SKM-1 treated with dmso at 0.1 percent for 144 hours (cell line): ENCODE measurements at regions not wholly inside any gene's neighbourhood (a gene's known extent, or its start where the extent isn't known, plus 50 kb on each side); places are given as distances from the start of the nearest gene placed in this dataset.
"Not testable (repeated sequence)": the region's sequence is repeated elsewhere in the genome, so short reads cannot be mapped to it uniquely, and the experiment has no call there.

Source experiments
- DNase-seq: peaks from one replicate; lab custom pipeline; 2025; ENCODE audit not compliant: unreplicated experiment; lab: John Stamatoyannopoulos, UW

DNA sequence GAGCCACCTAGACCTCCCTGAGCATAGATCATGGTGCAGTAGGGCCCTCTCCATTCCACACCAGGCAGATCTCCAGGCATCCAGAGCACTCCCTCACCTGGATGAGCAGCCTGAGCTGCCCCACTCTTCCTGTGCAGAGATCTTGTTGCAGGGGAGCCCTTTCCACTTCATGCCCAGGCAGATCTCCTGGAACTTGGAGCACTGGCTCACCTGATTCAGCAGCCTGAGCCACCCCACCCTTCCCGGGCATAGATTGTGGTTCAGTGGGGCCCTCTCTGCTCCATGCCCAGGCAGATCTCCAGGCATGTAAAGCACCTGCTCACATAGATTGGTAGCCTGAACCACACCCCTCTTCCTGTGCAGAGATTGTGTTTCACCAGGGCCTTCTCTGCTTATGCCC lies 78.0 kb downstream of the SEC16B start:
- no peak for DNase-seq

DNA sequence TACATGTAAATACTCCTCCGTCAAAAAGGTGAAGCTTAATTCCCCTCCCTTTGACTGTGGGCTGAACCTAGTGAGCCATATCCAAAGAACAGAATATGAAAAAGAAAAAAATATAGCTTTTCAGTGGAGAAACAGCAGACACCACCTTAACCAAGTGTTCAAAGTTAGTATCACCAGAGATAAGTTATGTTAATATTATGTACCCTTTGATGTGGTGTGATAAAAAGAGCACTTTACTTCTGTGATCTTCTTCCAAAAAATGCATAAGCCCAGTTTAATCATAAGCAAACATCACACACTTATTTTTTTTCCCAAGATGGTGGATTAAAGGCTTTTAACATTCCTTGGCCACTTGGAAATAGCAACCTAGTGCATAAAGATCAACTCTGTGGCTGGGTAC lies 79.4 kb downstream of the SEC16B start:
- DNase-seq = no peak

- no peak for DNase-seq
Measured at GRCh38 chr1:177884479-177885021, 85.3 kb downstream of the SEC16B start.

DNA sequence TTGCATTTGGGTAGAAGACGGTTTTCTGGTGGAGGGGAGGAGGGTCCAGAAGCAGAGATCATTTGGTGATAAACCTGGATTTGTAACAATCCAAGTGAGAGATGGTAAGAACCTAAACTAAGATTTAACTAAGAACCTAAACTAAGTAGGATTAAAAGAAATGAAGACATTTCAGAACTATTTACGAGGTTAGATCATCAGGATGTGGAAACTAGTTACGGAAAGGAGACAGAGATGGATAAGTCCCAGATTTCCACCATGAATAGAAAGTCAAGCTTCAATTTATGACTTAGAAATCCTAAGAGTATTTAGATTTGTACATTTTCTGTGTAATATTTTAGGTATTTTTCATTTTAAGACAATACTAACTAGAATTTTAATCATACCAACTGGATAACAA lies 86.3 kb downstream of the SEC16B start:
- no peak for DNase-seq

- DNase-seq = no peak
Measured at GRCh38 chr1:177880339-177880891, 89.4 kb downstream of the SEC16B start.

GRCh38 chr1:177877086-177877485 lies 92.8 kb downstream of the SEC16B start:
- no peak for DNase-seq

- DNase-seq = no peak
Measured at GRCh38 chr1:177873238-177873637, 96.6 kb downstream of the SEC16B start.

DNA sequence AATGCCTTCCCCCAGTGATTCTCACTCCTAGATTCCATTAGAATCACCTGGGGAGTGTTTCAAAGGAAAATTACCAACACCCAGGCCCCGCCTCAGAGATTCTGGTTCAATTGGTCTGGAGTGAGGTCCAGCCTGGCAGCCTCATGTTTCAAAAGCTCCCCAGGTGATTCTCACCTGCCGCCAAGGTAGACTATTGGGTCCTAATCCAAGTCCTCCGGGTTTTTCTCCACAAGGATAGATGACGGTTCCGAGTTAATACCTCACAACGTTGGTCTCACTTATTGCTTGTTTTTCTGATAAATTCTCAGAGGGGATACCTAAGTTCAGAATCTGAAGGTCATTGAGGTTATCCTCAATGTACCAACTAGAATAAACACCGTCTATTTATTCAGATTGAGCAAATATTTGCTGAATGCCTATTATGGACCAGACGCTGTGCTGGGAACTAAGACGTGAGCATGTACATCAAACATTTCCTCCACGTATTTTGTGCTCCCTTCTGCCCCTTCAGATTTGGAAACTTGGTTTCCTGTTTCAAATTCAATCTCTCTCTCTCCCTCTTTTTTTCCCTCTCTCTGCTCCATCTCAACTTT lies 97.5 kb downstream of the SEC16B start:
- DNase-seq = no peak

DNA sequence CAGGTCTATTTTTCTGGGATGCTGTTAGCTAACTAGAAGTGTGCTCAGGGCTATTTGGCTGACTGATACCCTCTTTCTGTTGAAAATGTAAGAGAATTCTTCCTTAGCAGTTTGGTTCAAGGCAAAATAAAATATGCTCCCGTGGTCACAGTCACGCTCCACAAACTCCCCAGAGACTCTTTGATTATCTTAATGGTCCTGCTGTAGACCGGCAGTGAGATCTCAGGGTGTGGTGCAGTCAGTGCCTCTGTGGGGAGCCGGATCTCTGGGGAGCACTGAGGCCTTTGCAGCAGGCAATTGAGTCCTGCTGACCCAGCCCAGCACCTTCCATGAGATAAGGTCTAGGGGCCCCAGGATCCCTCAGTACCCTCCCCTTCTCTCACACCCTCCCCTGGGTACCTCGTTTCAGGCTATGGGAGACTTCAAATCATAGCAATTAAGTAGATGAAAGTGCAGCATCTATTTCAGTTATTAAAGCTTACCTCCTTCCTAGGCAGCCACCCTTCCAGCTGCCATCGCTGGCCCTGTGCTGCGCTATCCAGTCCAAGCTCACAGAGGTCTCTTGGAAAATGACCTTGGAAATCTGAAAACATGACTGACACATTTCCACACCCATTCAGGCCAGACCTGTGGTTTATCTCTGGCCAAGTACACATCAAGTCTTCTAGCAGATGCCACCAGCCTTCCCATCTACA lies 98.1 kb downstream of the SEC16B start:
- no peak for DNase-seq

DNA sequence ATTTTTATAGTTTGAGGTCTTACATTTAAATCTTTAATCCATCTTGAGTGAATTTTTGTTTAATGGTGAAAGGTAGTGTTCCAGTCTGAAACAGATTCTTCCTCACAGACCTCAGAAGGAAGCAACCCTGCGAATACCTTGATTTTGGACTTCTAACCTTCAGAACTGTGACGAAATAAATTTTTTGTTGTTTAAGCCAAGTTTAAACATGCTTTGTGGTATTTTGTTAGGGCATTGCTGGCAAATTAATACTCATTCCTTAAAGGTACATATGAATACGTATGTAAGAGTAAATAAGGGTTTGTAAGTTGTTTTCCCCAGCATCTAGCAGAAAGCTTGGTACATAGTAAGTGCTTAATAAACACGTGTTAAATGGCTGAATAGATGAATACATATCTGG lies 100.3 kb downstream of the SEC16B start:
- no peak for DNase-seq

DNA sequence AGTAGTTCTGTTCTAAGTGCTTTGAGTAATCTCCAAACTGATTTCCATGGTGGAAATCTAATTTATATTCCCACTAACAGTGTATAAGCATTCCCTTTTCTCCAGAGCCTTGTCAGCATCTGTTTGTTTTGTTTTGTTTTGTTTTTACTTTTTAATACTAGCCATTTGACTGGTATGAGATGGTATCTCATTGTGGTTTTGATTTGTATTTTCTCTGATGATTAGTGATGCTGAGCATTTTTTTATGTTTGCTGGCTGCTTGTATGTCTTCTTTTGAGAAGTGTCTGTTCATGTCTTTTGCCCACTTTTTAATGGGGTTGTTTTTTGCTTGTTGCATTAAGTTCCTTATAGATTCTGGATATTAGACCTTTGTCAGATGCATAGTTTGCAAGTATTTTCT lies 100.8 kb downstream of the SEC16B start:
- DNase-seq = not testable (repeated sequence)

DNA sequence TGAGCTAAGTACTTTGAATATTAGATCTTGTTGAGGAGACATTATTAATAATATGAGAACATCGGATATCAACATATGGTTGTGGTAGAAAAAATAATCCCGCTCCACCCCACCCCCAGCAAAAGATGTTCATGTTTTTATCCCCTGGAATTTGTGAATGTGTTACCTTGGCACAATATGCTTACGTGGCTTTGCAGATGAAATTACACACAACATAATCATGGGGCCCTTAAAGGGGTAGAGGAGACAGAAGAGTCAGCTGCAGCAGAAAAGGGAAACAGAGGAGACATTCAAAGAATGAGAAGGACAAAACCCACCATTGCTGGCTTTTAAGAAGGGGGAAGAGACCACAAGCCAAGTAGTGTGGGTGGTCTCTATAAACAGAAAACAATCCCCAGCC lies 104.1 kb downstream of the SEC16B start:
- DNase-seq = no peak

- no peak for DNase-seq
Measured at GRCh38 chr1:177864538-177865305, 105.1 kb downstream of the SEC16B start.

DNA sequence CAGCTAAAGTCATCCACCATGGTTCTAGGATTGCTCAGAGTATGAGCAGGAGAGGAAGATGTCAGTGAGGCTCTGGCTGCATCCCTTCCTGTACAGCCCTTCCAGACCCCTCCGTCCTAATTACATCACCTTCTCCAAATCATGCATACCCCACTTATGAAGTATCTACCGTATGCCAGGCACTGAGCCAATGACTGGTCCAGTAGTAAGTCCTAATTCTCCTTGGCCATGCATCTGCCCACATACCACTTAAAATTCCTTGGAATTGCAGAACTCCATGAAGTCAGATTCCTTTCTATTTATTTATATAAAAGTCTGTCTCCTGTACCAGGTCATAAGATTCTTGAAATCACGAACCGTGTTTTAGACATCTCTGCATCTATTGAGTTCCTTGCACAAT lies 106.1 kb downstream of the SEC16B start:
- DNase-seq = no peak

DNA sequence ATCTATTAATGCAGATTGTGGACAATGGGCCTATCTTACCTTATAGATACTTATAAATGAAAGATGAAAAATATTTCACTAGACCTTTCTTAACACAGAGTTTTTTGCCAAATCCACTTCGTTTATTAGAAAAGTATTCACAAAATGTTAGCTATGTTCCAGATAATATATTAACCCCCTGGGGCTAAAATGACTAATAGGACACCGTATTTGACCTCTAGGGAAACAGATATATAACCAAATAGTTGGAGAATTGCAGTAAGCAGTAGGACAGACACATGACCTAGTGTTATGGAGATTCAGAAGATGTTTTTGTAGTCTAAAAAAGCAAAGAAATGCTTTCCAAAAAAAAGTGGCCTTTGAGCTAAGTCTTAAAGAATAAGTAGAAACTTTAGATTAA lies 106.9 kb downstream of the SEC16B start:
- DNase-seq = no peak

DNA sequence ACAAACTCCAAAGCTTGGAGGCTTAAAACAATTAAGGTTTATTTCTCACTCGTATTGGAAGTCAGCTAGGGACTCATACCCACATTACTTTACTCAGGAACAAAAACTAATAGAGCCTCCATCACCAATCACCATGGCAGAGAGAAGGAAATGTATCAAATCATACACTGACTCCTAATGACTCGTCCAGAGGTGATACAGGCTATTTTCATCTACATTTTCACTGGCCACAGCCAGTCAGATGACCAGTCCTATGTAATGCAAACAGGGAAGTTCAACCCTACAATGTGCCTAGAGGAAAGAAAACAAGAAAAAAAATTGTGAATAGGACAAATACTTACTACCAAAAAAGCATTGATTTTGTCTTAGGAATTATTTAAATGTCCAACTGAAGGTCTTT lies 110.3 kb downstream of the SEC16B start:
- no peak for DNase-seq

DNA sequence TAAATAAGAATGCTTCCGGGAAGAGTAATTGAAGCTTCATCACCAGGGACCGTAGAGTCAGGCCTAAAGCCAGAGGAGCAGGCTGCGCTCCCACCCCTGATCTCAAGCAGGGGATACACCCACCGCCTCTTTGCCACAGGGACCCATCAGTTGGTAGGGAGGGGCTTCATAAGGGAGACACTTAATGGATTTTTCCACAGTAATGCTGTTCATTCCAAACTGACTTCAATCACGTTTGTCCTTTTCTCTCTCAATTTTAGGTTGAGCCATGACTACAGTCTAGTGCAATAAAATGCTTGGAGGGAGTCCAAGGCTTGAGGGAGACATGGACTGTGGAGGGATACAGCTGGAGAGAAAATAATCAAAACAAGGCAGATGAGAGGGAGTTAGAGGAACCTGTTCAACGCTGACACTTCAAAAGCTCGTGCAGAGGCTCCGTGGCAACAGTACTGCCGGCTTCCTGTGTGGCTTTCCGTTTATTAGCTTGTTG lies 111.5 kb downstream of the SEC16B start:
- DNase-seq = no peak

DNA sequence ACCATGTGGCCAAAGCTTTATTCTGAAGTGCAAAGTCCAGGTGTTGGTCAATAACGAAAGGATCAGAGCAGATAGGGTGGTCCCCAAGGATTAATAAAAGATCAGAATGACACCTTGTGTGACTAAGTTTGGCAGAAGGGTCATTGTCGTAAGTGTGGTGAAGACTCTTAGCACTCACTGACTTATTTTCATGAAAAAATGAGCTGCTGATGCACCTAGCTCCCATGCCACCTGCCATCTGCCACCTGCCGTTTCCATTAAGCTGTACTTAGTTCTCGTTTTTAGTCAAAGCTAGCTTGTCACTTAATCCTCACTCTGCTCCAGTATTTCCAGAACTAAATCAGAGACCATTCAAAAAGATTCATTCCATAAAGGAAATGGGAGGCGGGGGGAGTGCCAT lies 112.6 kb downstream of the SEC16B start:
- DNase-seq = no peak

DNA sequence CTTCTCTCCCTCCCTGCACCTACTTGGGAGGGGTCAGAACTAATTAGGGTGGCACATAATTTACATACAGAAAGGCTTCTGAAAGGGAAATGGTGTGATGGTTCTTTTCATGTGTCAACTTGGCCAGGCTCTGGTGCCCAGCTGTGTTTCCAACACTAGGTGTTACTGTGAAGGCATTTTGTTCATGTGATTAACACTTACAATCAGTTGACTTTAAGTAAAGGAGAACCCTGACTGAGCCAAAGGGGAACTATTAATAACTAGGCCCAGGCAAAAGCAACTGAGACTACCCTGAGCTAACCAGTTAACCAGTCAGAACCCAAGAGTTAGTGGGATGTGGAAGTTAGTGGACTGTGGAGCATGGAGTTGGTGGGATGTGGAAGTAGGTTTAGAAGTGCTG lies 114.9 kb downstream of the SEC16B start:
- no peak for DNase-seq

- no peak for DNase-seq
Measured at GRCh38 chr1:177849579-177850290, 120.1 kb downstream of the SEC16B start.

DNA sequence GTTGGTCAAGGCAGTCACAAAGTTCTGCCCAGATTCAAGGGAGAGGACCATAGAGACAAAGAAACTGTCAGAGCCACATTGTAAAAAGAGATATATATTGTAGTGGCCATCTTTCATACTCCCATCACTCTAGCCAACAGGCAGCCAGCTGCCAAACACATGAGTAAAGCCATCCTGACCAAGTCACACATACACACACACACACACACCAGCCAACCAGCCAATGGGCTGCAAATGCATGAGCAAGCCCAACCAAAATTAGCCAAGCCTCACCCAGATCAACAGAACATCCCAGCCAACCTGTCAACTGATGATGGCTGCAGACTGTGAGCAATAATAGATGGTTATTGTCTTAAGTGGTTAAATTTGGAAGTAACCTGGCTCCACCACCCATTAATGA lies 120.7 kb downstream of the SEC16B start:
- DNase-seq = no peak
